ENCODE measurements at regions not wholly inside any gene's neighbourhood (a gene's known extent, or its start where the extent isn't known, plus 50 kb on each side); places are given as distances from the start of the nearest gene placed in this dataset.
"Not testable (repeated sequence)": the region's sequence is repeated elsewhere in the genome, so short reads cannot be mapped to it uniquely, and the experiment has no call there.

- Histone ChIP-seq H3K9me3 (ENCODE audit: control insufficient read depth, insufficient read depth, low read length) (no peaks in the 10 kb centered on the region), H3K27ac (ENCODE audit: low read depth, low read length) (no peak overlapping the region), H4K20me1 (ENCODE audit: control insufficient read depth, insufficient read depth, low read depth, low read length) (no peaks in the 10 kb centered on the region), H3K4me2 (ENCODE audit: low read length) (no peak overlapping the region), H3F3A (ENCODE audit: control insufficient read depth, insufficient read depth) (no peaks in the 10 kb centered on the region), H3K36me3 (ENCODE audit: control insufficient read depth, low read length) (no peaks in the 10 kb centered on the region), H3K27me3 (ENCODE audit: control insufficient read depth, low read length) (no peaks in the 10 kb centered on the region), H3K9me2 (replicated peaks; ENCODE audit: control insufficient read depth, low read length) (no peaks in the 10 kb centered on the region), H3K4me3 (ENCODE audit: low read length) (no peak overlapping the region), H3K79me2 (ENCODE audit: control insufficient read depth, low read length) (no peaks in the 10 kb centered on the region), H3K4me1 (ENCODE audit: control insufficient read depth, low read length) (no peaks in the 10 kb centered on the region)
- TF ChIP-seq EZH2phosphoT487 (IDR thresholded peaks at IDR 0.05; ENCODE audit: borderline replicate concordance, low read length) (no peak), CTCF (IDR thresholded peaks at IDR 0.05; ENCODE audit: low read depth, low read length, poor library complexity, severe bottlenecking) (no peak)
These were observed 92.5 kb upstream of the PAGE3 start for GRCh38 chrX:55357236-55357635.

- H3K4me3 ChIP-seq (ENCODE audit: low read length) = no peak overlapping the region
- no peak overlapping the region for H3K27ac ChIP-seq (ENCODE audit: low read depth, low read length)
- no peaks in the 10 kb centered on the region for H3K36me3 ChIP-seq (ENCODE audit: control insufficient read depth, low read length)
- H3K9me3 ChIP-seq (ENCODE audit: control insufficient read depth, insufficient read depth, low read length) = no peaks in the 10 kb centered on the region
- no peaks in the 10 kb centered on the region for H4K20me1 ChIP-seq (ENCODE audit: control insufficient read depth, insufficient read depth, low read depth, low read length)
- TF ChIP-seq CTCF (IDR thresholded peaks at IDR 0.05; ENCODE audit: low read depth, low read length, poor library complexity, severe bottlenecking) = no peak
- TF ChIP-seq EZH2phosphoT487 (IDR thresholded peaks at IDR 0.05; ENCODE audit: borderline replicate concordance, low read length) = no peak
- no peaks in the 10 kb centered on the region for H3K27me3 ChIP-seq (ENCODE audit: control insufficient read depth, low read length)
- no peaks in the 10 kb centered on the region for H3K79me2 ChIP-seq (ENCODE audit: control insufficient read depth, low read length)
- H3F3A ChIP-seq (ENCODE audit: control insufficient read depth, insufficient read depth) = no peaks in the 10 kb centered on the region
- no peaks in the 10 kb centered on the region for H3K9me2 ChIP-seq (replicated peaks; ENCODE audit: control insufficient read depth, low read length)
- no peak overlapping the region for H3K4me2 ChIP-seq (ENCODE audit: low read length)
- H3K4me1 ChIP-seq (ENCODE audit: control insufficient read depth, low read length) = 0 out of 2 replicates have a peak, but pooled peaks cover 3% of the 10 kb centered on the region
These were observed 72.5 kb upstream of the MAGEH1 start for GRCh38 chrX:55379396-55379795.

GRCh38 chrX:55389376-55389775, 62.6 kb upstream of the MAGEH1 start:
- TF ChIP-seq CTCF (IDR thresholded peaks at IDR 0.05; ENCODE audit: low read depth, low read length, poor library complexity, severe bottlenecking) (no peak), EZH2phosphoT487 (IDR thresholded peaks at IDR 0.05; ENCODE audit: borderline replicate concordance, low read length) (no peak)
- no peak overlapping the region for H3K4me2 ChIP-seq (ENCODE audit: low read length)
- H3K4me3 ChIP-seq (ENCODE audit: low read length) = no peak overlapping the region
- H3K4me1 ChIP-seq (ENCODE audit: control insufficient read depth, low read length) = no peaks in the 10 kb centered on the region
- H3K9me3 ChIP-seq (ENCODE audit: control insufficient read depth, insufficient read depth, low read length) = no peaks in the 10 kb centered on the region
- H3K79me2 ChIP-seq (ENCODE audit: control insufficient read depth, low read length) = no peaks in the 10 kb centered on the region
- no peaks in the 10 kb centered on the region for H4K20me1 ChIP-seq (ENCODE audit: control insufficient read depth, insufficient read depth, low read depth, low read length)
- no peaks in the 10 kb centered on the region for H3K27me3 ChIP-seq (ENCODE audit: control insufficient read depth, low read length)
- no peaks in the 10 kb centered on the region for H3F3A ChIP-seq (ENCODE audit: control insufficient read depth, insufficient read depth)
- H3K36me3 ChIP-seq (ENCODE audit: control insufficient read depth, low read length) = no peaks in the 10 kb centered on the region
- H3K27ac ChIP-seq (ENCODE audit: low read depth, low read length) = no peak overlapping the region
- H3K9me2 ChIP-seq (replicated peaks; ENCODE audit: control insufficient read depth, low read length) = no peaks in the 10 kb centered on the region

GRCh38 chrX:55396836-55397235, 55.1 kb upstream of the MAGEH1 start:
- H3K4me1 ChIP-seq (ENCODE audit: control insufficient read depth, low read length); H3F3A ChIP-seq (ENCODE audit: control insufficient read depth, insufficient read depth): not testable (repeated sequence)

More at GRCh38 chrX:55396836-55397235, 55.1 kb upstream of the MAGEH1 start:
- not testable (repeated sequence) for H3K27ac ChIP-seq (ENCODE audit: low read depth, low read length); H3K4me3 ChIP-seq (ENCODE audit: low read length); H3K27me3 ChIP-seq (ENCODE audit: control insufficient read depth, low read length); H3K36me3 ChIP-seq (ENCODE audit: control insufficient read depth, low read length); H3K9me3 ChIP-seq (ENCODE audit: control insufficient read depth, insufficient read depth, low read length); H3K4me2 ChIP-seq (ENCODE audit: low read length); H3K79me2 ChIP-seq (ENCODE audit: control insufficient read depth, low read length); H3K9me2 ChIP-seq (replicated peaks; ENCODE audit: control insufficient read depth, low read length); H4K20me1 ChIP-seq (ENCODE audit: control insufficient read depth, insufficient read depth, low read depth, low read length)

Data from DOHH2 (cell line).